ENCODE measurements at regions not wholly inside any gene's neighbourhood (a gene's known extent, or its start where the extent isn't known, plus 50 kb on each side); places are given as distances from the start of the nearest gene placed in this dataset.

- DNase-seq (ENCODE audit: low spot score) = no peak
These were observed 1041.5 kb upstream of the MANEA start for GRCh38 chr6:94535798-94536197.

DNA sequence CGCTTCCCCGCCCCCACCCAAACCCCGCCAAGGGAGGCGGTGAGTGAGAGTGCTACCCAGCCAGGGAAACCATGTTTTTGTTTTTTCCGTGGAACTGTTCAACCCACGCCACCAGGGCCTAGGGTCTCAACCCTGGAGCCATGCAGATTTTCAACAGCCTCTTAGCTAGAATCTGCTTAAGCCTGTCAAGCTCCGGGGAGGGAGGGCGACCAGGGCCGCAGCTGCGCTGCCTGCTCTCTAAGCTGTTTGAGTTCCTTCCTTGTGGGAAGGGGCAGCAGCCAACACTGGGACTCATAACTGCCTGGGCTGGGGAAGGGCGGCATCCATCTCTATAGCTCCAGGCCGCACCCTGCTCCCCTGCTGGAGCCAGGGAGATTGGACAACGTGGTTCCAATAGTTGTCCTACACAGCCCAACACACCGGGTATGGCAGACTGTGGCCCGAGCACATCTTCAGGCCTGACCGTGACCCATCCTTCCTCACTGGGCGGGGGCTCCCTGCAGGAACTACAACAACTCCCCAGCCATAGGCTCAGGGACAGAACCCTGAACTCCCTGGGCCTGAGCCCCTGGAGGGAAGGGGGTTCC is 1065.7 kb upstream of the MANEA start:
- no peak for DNase-seq (ENCODE audit: low spot score)

DNA sequence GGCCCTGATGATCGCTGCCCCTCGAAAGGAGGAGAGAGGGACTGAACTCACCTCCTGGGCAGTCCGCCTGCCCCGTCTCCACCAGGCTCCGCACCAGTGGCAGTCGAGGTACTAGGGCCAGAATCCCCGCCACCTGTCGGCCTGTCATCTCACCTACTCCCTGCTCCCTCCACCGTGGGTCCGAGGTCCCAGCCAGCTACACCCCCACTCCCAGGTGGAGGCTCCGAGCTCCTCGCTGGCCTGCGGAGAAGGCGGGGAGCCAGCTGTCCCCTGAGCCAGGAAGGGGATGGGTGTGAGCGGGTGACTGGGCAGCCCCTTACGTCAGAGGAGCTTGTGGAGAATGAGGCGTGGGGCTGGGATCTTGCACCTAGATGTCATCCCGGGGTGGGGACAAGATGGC is 1066.5 kb upstream of the MANEA start:
- DNase-seq (ENCODE audit: low spot score) = no peak

- DNase-seq (ENCODE audit: low spot score) = no peak
These were observed 1075.8 kb upstream of the MANEA start for GRCh38 chr6:94501516-94501915.

- no peak for DNase-seq (ENCODE audit: low spot score)
These were observed 1078.7 kb upstream of the EPHA7 start for GRCh38 chr6:94498099-94498498.

DNA sequence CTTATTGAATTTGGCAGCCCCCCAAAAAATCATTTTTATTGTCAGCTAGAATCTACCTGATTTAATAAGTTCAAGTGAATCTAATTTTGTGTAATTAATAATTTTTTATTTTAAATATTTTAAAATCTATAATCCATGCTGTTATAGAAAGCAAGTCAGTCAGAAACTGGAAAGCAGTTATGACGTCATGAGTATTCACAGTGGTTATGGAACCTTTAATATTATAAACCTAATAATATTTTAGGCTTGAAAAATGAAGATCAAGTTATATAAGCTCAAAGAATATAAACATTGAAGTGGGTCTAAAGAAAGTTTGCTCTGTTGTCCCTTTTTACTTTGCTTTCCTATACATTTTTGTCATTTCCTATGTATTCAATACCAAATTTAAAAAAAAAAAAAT is 1075.1 kb upstream of the EPHA7 start:
- DNase-seq (ENCODE audit: low spot score) = no peak

GRCh38 chr6:94487371-94487770 is 1068.0 kb upstream of the EPHA7 start:
- DNase-seq (ENCODE audit: low spot score) = no peak

- DNase-seq (ENCODE audit: low spot score) = no peak
These were observed 1059.0 kb upstream of the EPHA7 start for GRCh38 chr6:94478133-94479005.

GRCh38 chr6:94468830-94469229 is 1049.5 kb upstream of the EPHA7 start:
- DNase-seq (ENCODE audit: low spot score) = no peak

DNA sequence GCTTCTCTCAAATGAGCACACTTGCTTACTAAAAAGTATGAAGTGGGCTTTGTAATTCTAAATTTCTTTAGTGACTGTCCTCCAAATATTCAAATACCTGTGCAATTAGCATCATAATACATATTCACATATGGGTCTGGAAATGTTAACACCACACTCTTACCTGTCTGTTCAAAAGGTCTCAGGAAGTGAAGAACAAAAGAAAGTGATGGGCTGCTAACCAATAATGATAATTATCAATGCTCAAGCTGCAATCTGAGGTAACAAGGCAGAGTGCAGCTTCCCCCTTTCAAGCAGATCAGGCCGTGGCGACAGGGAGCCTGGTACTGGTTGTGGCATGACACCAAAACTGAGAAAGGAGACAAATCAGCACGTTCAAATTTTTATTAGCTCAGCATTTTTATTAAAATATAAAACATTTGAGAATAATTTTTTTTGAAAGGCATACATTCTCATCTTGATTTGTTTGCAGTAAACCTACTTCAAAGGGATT is 1044.7 kb upstream of the EPHA7 start:
- DNase-seq (ENCODE audit: low spot score) = no peak

- DNase-seq (ENCODE audit: low spot score) = no peak
These were observed 1043.9 kb upstream of the EPHA7 start for GRCh38 chr6:94463306-94463705.

DNA sequence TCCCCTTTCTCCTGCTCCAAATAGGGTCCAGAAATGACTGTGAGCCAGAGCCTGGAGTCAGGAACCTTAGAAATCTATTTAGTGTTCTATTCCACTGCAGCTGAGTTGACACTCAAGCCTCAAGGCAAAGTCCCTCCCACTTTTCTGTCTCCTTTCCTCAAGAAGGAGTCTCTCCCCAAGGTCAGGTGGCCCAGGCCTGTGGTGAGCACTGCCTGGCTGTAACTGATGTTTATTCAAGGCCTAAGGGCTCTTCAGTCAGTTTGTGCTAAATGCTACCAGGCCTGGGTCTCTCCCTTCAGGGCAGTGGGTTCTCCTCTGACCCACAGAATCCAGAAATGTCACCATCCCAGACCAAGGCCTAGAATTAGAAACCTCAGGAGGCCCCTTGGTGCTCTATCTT is 1042.9 kb upstream of the EPHA7 start:
- DNase-seq (ENCODE audit: low spot score) = no peak

- no peak for DNase-seq (ENCODE audit: low spot score)
These were observed 1036.9 kb upstream of the EPHA7 start for GRCh38 chr6:94456266-94456665.

DNA sequence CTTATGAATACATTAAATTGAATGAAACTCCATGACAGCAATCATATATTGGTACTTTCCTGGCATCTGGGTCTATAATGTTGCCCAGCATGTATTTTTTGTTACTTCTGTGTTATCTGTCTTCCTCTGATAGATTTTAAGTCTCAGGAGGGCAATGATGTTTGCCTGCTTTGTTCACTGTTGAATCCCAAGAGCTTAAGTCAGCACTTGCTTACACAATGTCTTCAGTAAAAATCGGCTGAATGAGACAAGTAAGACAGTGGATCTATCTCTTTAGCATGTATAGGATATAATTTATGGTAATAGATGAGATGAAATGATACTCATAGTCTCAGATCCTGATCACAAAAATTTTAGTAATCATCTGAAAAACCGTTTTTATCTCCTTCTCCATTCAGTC is 1034.9 kb upstream of the EPHA7 start:
- no peak for DNase-seq (ENCODE audit: low spot score)

- no peak for DNase-seq (ENCODE audit: low spot score)
These were observed 1026.8 kb upstream of the EPHA7 start for GRCh38 chr6:94446120-94446519.

DNA sequence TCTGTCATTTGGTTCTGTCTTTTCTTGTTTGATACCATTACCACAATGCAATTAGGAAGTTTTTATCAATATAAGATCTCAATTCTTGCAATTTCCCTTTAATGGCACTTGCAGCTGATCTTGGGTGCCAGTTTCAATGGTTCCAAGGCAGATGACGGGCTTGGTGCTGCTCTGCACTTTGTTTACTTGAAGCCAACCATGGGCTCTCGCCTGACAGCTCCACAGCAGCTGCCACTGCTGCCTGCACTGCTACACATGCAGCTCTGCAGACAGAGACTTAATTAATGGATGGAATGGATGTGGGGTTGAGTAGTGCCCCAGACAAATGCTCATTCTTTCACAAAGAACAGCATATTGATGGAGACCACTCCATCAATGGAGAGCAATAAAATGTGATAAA is 1024.3 kb upstream of the EPHA7 start:
- no peak for DNase-seq (ENCODE audit: low spot score)

DNA sequence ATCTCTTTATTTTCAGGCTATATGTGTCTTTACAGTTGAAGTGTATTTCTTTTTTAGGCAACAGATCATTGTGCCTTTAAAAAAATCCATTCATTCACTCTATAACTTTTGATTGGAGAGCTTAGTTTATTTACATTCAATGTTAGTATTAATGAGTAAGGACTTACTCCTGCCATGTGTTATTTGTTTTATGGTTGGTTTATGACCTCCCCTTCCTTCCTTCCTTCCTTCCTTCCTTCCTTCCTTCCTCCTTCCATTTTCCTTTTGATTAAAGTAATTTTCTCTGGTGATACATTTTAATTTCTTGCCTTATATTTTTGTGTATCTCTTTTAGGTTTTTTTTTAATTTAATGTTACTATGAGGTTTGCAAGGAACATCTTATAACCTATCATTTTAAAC is 1005.3 kb upstream of the EPHA7 start:
- no peak for DNase-seq (ENCODE audit: low spot score)

DNA sequence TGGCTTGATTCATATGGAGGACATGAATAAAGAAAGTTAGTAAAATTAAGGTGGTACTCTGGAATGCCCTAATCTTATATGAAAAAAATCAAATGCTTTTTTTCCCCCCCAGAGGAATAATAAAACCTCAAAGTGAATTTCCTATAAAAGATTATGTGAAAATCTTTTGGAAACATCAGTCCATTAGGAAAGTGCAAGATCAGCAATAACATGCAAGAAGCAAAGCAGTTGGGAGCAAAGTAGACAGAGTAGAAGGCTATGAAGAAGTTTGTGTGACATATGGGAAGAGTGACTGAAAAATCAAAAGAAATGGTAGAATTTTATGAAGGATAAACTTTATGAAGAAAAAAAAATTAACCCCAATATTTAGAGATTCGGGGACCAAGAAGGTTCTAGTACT is 998.0 kb upstream of the EPHA7 start:
- DNase-seq (ENCODE audit: low spot score) = no peak

DNA sequence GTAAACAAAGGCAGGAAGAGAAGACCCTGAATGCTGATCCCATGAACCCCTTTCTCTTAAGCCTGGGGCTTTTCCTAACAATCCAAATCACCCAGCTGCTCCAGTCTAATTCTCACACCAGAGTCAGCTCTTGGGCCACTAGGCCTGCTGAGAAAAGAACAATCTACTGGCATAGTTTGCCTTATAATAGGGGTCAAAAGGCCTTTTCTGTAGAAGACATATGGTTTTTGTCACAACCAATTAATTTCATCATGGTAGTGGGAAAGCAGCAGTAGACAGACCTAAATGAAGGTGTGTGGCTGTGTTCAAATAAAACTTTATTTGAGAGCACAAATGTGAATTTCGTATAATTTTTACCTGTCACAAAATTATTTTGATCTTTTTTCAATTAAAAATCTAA is 994.7 kb upstream of the EPHA7 start:
- DNase-seq (ENCODE audit: low spot score) = no peak

GRCh38 chr6:94401311-94401710 is 982.0 kb upstream of the EPHA7 start:
- no peak for DNase-seq (ENCODE audit: low spot score)

DNA sequence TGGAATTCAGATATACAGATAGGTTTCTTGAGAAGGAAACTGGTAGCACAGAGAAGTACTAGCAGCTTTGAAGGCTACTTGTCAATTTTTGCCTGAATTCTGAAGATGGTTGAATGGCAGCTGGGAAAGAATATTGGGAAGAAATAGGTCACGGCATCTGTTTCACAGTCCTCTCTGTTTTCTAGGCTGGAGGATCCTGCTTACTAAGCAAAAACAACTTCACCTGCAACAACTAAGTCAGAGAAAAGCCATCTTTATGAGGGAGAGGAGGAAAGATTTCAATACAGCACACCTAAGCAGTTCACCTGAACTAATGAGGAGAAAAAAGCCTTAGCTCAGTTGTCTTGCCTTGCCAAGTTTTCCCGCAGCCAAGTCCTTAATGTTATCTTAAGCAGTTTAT is 975.5 kb upstream of the EPHA7 start:
- no peak for DNase-seq (ENCODE audit: low spot score)

DNA sequence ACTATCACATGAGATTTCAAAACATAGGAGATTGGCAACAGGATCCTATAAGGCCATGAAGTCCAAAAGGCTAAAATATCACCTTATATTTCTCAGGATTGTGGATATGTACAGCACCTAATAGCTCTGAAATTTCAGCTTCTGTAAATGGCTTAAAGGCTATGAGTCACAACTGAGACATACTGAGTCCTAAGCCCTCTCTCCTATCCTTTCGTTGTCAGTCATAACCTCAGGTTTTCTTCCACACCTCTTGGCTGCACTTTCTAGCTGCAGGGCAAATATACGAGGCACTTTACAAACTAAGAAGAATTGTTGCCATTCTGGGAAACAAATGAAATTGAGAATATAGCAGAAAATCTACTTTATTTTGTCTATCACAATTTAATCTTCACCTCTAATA is 969.9 kb upstream of the EPHA7 start:
- DNase-seq (ENCODE audit: low spot score) = no peak

DNA sequence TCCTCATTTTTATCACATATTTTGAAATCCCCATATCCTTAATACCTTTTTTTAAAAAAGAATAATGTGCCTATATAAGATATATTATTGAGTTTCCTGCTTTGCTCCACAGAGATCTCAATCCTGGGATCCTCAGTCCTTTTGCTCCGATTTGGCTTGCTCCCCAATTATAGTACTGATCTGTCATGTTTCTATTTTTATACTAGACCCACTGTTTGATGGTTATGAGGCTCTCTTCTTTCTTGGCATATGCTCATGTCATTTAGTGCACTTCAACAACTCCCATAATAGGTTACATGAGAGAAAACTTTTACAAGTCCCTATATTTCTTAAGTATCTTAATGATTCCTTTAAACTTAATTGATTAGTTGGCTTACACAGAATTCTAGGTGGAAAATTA is 958.5 kb upstream of the EPHA7 start:
- no peak for DNase-seq (ENCODE audit: low spot score)

DNA sequence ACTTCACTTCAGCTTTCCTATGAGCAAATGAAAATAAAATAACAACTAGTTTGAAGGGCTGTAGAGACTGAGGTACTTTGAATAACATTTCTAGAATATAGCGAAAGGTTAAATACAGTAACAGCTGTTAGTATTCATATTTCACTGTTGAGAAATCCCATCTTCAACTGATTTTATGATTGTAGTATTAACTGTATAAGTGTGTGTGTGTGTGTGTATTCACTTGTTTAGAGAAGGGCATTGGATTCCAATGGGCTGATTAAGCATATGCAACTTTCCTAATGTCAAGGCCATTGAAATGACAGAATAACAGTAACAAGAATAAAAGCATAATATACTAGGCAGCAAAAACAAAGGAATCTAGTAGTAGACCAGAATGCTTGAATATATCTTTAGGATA is 957.5 kb upstream of the EPHA7 start:
- DNase-seq (ENCODE audit: low spot score) = no peak
